ENCODE measurements at regions not wholly inside any gene's neighbourhood (a gene's known extent, or its start where the extent isn't known, plus 50 kb on each side); places are given as distances from the start of the nearest gene placed in this dataset.

DNA sequence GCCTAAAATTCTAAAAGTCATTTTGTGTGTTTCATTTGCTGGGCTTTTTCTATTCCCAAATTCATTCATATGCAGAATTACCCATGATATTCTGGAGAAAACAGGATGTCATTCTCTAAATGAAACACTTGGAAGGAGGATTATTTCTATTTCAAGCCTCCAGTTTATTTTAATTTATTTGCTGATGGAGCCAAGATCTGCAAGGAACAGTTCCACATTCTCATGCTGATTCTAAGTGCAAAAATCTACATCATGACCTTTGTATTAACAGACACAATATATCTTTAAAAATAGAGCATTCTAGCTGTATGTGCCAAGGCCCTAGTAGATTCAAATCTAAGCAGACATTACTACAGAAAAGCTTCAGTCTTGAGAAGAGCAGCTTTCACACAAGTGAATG lies 51.3 kb upstream of the KCND2 start:
- H3K27me3 ChIP-seq (ENCODE audit: control insufficient read depth in 5 of 5, insufficient read depth in 4 of 5, low read length in 5 of 5) = no peaks in the 10 kb centered on the region
- H3K36me3 ChIP-seq (ENCODE audit: control insufficient read depth in 5 of 5, insufficient read depth in 5 of 5, low read length in 5 of 5) = no peaks in the 10 kb centered on the region
- no peak overlapping the region for H3K4me3 ChIP-seq (ENCODE audit: low read depth in 1 of 5, low read length in 5 of 5)
- H3K9ac ChIP-seq (ENCODE audit: low read length in 5 of 5) = no peak overlapping the region
- H3K27ac ChIP-seq (ENCODE audit: low read depth, low read length) = no peak overlapping the region
- H3K4me1 ChIP-seq (ENCODE audit: control insufficient read depth in 5 of 5, insufficient read depth in 5 of 5, low read length in 5 of 5) = peaks cover 0 to 7% (median 2%) of the 10 kb centered on the region in 5 donors
- H3K9me3 ChIP-seq (ENCODE audit: control insufficient read depth in 5 of 5, low read length in 5 of 5) = no peaks in the 10 kb centered on the region

Data from subcutaneous abdominal adipose tissue (tissue), 5 donors.